DND-41 (cell line): ENCODE measurements at regions not wholly inside any gene's neighbourhood (a gene's known extent, or its start where the extent isn't known, plus 50 kb on each side); places are given as distances from the start of the nearest gene placed in this dataset.
"Not testable (repeated sequence)": the region's sequence is repeated elsewhere in the genome, so short reads cannot be mapped to it uniquely, and the experiment has no call there.

Experiments used
- ATAC-seq: fragments of 200-7000 bp; cut with Tn5 transposase; 3 replicates; pipeline ENCODE4 v1.9.1; 2021; ENCODE audit warnings: low read depth; ENCODE audit not compliant: insufficient read depth
- DNase-seq: peaks from one replicate; pipeline ENCODE4 v3.0.0-alpha.2; 2020
- H2AFZ ChIP-seq: 2 replicates; pipeline ENCODE4 v1.6.0; 2012; ENCODE audit warnings: low read depth, low read length
- H3K27ac ChIP-seq: 2 replicates; pipeline ENCODE4 v1.5.1; 2012; ENCODE audit warnings: low read length, inconsistent platforms
- H3K27me3 ChIP-seq: fragments of 200-600 bp; sonication (generic); 2 replicates; pipeline ENCODE4 v1.6.0; 2012; ENCODE audit warnings: low read length, mild to moderate bottlenecking, inconsistent platforms; ENCODE audit not compliant: insufficient read depth, poor library complexity
- H3K36me3 ChIP-seq: 2 replicates; pipeline ENCODE4 v1.5.1; 2012; ENCODE audit warnings: low read length, inconsistent platforms; ENCODE audit not compliant: insufficient read depth
- H3K4me1 ChIP-seq: 2 replicates; pipeline ENCODE4 v1.5.1; 2012; ENCODE audit warnings: mild to moderate bottlenecking, low read length; ENCODE audit not compliant: insufficient read depth
- H3K4me2 ChIP-seq: 2 replicates; pipeline ENCODE4 v1.6.0; 2012; ENCODE audit warnings: mild to moderate bottlenecking, moderate library complexity, low read length, inconsistent platforms; ENCODE audit not compliant: insufficient read depth
- H3K4me3 ChIP-seq, 2 experiments: fragments of 200-600 bp in 1 of 2; shearing (Covaris generic) in 1 of 2; 2 replicates each; pipeline ENCODE4 v1.5.1; 2012 to 2016; ENCODE audit warnings: inconsistent platforms in 2 of 2, low read length in 2 of 2, mild to moderate bottlenecking in 2 of 2, low read depth in 1 of 2, moderate library complexity in 1 of 2
- H3K79me2 ChIP-seq: 2 replicates; pipeline ENCODE4 v1.6.0; 2012; ENCODE audit warnings: low read length, inconsistent platforms; ENCODE audit not compliant: insufficient read depth
- H3K9ac ChIP-seq: 2 replicates; pipeline ENCODE4 v1.6.0; 2012; ENCODE audit warnings: low read depth, mild to moderate bottlenecking, inconsistent platforms, low read length, moderate library complexity
- H3K9me3 ChIP-seq: 2 replicates; pipeline ENCODE4 v1.5.1; 2012; ENCODE audit warnings: low read length, moderate library complexity, mild to moderate bottlenecking, inconsistent platforms; ENCODE audit not compliant: insufficient read depth, severe bottlenecking
- H4K20me1 ChIP-seq: 2 replicates; pipeline ENCODE4 v1.6.0; 2012; ENCODE audit warnings: low read length; ENCODE audit not compliant: insufficient read depth
- EZH2 ChIP-seq: IDR thresholded peaks from 3 replicates; pipeline ENCODE4 v1.6.1; 2012; ENCODE audit warnings: borderline replicate concordance, low read depth, mild to moderate bottlenecking, moderate library complexity, low read length, inconsistent platforms; ENCODE audit not compliant: severe bottlenecking
- TF ChIP-seq, protein P1 (sequence below): IDR thresholded peaks from 2 replicates; pipeline ENCODE4 v1.5.1; 2012; ENCODE audit warnings: borderline replicate concordance, low read length, moderate library complexity, mild to moderate bottlenecking; ENCODE audit not compliant: poor library complexity, severe bottlenecking; ENCODE audit errors: extremely low read depth

DNA sequence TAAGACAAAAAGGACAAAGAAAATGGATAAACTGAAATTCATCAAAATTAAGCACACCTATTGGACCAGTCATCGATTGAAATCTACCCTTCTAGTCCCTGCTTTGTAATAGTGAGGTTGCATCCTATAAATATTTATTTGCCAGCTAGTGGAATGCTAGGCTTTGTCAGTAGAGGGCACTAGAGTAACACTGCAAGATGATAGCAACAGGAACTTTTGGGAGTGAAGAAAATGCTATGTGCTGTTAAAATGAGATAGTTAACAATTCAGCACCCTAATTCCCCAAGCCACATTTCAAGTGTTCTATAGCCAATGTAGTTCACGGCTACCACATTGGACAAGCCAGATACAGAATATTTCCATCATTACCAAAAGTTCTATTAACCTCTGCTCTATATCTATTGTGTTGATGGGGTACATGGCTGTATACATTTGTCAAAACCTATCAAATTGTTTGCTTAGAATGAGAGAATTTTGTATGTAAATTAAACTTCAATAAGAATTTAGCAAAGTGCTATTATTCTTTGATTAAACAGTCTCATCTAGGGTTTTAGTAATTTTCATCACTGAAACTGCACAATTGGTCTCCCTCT lies 69.8 kb downstream of the LSMEM1 start:
- Histone ChIP-seq H3K36me3 (no peaks in the 10 kb centered on the region), H3K4me1 (no peaks in the 10 kb centered on the region), H3K9me3 (no peaks in the 10 kb centered on the region), H3K27ac (no peak overlapping the region), H3K4me3 (no peak overlapping the region), H4K20me1 (no peaks in the 10 kb centered on the region), H3K79me2 (no peaks in the 10 kb centered on the region), H3K4me2 (no peak overlapping the region), H3K27me3 (peaks cover 4% of the 10 kb centered on the region), H3K9ac (no peak overlapping the region), H2AFZ (no peak overlapping the region)
- TF ChIP-seq, protein P1, sequence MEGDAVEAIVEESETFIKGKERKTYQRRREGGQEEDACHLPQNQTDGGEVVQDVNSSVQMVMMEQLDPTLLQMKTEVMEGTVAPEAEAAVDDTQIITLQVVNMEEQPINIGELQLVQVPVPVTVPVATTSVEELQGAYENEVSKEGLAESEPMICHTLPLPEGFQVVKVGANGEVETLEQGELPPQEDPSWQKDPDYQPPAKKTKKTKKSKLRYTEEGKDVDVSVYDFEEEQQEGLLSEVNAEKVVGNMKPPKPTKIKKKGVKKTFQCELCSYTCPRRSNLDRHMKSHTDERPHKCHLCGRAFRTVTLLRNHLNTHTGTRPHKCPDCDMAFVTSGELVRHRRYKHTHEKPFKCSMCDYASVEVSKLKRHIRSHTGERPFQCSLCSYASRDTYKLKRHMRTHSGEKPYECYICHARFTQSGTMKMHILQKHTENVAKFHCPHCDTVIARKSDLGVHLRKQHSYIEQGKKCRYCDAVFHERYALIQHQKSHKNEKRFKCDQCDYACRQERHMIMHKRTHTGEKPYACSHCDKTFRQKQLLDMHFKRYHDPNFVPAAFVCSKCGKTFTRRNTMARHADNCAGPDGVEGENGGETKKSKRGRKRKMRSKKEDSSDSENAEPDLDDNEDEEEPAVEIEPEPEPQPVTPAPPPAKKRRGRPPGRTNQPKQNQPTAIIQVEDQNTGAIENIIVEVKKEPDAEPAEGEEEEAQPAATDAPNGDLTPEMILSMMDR, result peak; percentile 89
- TF ChIP-seq EZH2, result no peak
- peak; percentile 72 for ATAC-seq
- peak; percentile 36 for DNase-seq

DNA sequence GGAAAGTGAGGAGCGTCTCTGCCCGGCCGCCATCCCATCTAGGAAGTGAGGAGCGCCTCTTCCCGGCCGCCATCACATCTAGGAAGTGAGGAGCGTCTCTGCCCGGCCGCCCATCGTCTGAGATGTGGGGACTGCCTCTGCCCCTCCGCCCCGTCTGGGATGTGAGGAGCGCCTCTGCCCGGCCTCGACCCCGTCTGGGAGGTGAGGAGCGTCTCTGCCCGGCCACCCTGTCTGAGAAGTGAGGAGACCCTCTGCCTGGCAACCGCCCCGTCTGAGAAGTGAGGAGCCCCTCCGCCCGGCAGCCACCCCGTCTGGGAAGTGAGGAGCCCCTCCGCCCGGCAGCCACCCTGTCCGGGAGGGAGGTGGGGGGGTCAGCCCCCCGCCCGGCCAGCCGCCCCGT lies 70.7 kb downstream of the LSMEM1 start:
- H3K9me3 ChIP-seq, H3K27ac ChIP-seq, DNase-seq, H3K4me2 ChIP-seq, H3K36me3 ChIP-seq, H2AFZ ChIP-seq, ATAC-seq, H4K20me1 ChIP-seq, H3K27me3 ChIP-seq, H3K9ac ChIP-seq, H3K4me1 ChIP-seq, H3K4me3 ChIP-seq, H3K79me2 ChIP-seq: not testable (repeated sequence)

DNA sequence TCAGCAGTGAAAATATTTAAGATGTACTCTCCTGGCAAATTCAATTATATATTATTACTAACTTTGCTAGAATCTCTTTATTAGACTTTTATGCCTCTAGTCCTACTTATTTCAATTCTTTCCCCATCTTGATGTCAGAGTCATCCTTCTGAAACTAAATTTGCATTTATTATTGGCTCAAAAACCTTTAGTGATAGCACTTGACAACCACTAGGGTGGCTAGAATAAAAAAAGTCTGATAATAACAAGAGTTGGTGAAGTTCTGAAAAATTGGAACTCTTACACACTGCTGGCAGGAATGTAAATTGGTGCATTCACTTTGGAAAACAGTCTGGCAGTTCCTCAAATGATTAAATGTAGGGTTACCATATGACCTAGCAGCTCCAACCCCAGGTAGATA lies 73.8 kb downstream of the LSMEM1 start:
- TF ChIP-seq, protein P1, result no peak
- no peaks in the 10 kb centered on the region for H3K4me1 ChIP-seq
- no peaks in the 10 kb centered on the region for H3K36me3 ChIP-seq
- H3K9ac ChIP-seq, result no peak overlapping the region
- no peaks in the 10 kb centered on the region for H4K20me1 ChIP-seq
- DNase-seq (no peak), ATAC-seq (no peak)
- H3K27me3 ChIP-seq, result no peaks in the 10 kb centered on the region
- no peaks in the 10 kb centered on the region for H3K9me3 ChIP-seq
- H3K79me2 ChIP-seq, result no peaks in the 10 kb centered on the region
- H3K4me2 ChIP-seq, result no peak overlapping the region
- H2AFZ ChIP-seq, result no peak overlapping the region
- no peak overlapping the region for H3K27ac ChIP-seq
- H3K4me3 ChIP-seq, result no peak overlapping the region

DNA sequence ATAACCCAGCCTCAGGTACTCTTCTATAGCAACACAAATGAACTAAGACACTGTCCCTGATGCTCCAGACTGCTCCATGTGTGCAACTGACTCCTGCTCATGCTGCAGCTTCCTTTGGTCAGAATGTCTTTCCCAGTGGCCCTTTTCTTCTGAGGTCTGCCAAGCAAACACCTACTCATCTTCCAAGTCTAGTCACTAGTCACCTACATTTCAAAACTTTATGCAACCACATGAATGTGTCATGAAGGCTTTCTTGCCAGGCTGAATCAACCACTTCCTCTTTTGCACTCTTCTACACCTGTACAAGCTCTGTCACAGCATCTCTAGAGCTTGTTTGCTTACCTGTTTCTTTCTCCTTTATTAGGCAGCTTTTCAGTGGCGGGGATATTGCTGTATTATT lies 75.8 kb downstream of the LSMEM1 start:
- DNase-seq, result no peak
- no peak for ATAC-seq

More for the DNA sequence above, 75.8 kb downstream of the LSMEM1 start:
- no peaks in the 10 kb centered on the region for H3K4me1 ChIP-seq
- H4K20me1 ChIP-seq, result no peaks in the 10 kb centered on the region
- no peaks in the 10 kb centered on the region for H3K79me2 ChIP-seq
- H3K27ac ChIP-seq, result no peak overlapping the region
- no peak overlapping the region for H3K4me3 ChIP-seq
- TF ChIP-seq, protein P1, result no peak
- TF ChIP-seq EZH2, result no peak
- no peak overlapping the region for H2AFZ ChIP-seq
- H3K36me3 ChIP-seq, result no peaks in the 10 kb centered on the region
- H3K9ac ChIP-seq, result no peak overlapping the region
- no peaks in the 10 kb centered on the region for H3K27me3 ChIP-seq
- H3K4me2 ChIP-seq, result no peak overlapping the region
- H3K9me3 ChIP-seq, result no peaks in the 10 kb centered on the region
